ENCODE measurements at regions not wholly inside any gene's neighbourhood (a gene's known extent, or its start where the extent isn't known, plus 50 kb on each side); places are given as distances from the start of the nearest gene placed in this dataset.

GRCh38 chr3:110743202-110743601 is 328.4 kb upstream of the NECTIN3 start:
- no peaks in the 10 kb centered on the region for H4K20me1 ChIP-seq (ENCODE audit: insufficient read depth)
- no peaks in the 10 kb centered on the region for H3F3A ChIP-seq (ENCODE audit: insufficient read depth, low read length, poor library complexity, severe bottlenecking)
- no peak overlapping the region for H3K27ac ChIP-seq (ENCODE audit: low read length)
- peaks cover 3% of the 10 kb centered on the region for H3K9me3 ChIP-seq (ENCODE audit: low read length)
- H3K9ac ChIP-seq (ENCODE audit: low read length): no peak overlapping the region
- no peak overlapping the region for H3K4me2 ChIP-seq (ENCODE audit: low read length)
- TF ChIP-seq EZH2 (IDR thresholded peaks at IDR 0.05; ENCODE audit: borderline replicate concordance, insufficient read depth, low read length, poor library complexity, severe bottlenecking) (no peak), SMC3 (conservative IDR thresholded peaks at IDR 0.05; ENCODE audit: poor library complexity) (no peak), TAF1 (IDR thresholded peaks at IDR 0.05; ENCODE audit: low read depth) (no peak), EP300 (conservative IDR thresholded peaks at IDR 0.05; ENCODE audit: poor library complexity, severe bottlenecking) (no peak), RAD21 (conservative IDR thresholded peaks at IDR 0.05) (no peak), POLR2AphosphoS5 (IDR thresholded peaks at IDR 0.05) (no peak), MXI1 (conservative IDR thresholded peaks at IDR 0.05; ENCODE audit: poor library complexity, severe bottlenecking) (no peak)
- TF ChIP-seq, protein P1, sequence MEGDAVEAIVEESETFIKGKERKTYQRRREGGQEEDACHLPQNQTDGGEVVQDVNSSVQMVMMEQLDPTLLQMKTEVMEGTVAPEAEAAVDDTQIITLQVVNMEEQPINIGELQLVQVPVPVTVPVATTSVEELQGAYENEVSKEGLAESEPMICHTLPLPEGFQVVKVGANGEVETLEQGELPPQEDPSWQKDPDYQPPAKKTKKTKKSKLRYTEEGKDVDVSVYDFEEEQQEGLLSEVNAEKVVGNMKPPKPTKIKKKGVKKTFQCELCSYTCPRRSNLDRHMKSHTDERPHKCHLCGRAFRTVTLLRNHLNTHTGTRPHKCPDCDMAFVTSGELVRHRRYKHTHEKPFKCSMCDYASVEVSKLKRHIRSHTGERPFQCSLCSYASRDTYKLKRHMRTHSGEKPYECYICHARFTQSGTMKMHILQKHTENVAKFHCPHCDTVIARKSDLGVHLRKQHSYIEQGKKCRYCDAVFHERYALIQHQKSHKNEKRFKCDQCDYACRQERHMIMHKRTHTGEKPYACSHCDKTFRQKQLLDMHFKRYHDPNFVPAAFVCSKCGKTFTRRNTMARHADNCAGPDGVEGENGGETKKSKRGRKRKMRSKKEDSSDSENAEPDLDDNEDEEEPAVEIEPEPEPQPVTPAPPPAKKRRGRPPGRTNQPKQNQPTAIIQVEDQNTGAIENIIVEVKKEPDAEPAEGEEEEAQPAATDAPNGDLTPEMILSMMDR (IDR thresholded peaks at IDR 0.05; ENCODE audit: poor library complexity, severe bottlenecking): no peak
- TF ChIP-seq, protein P2, sequence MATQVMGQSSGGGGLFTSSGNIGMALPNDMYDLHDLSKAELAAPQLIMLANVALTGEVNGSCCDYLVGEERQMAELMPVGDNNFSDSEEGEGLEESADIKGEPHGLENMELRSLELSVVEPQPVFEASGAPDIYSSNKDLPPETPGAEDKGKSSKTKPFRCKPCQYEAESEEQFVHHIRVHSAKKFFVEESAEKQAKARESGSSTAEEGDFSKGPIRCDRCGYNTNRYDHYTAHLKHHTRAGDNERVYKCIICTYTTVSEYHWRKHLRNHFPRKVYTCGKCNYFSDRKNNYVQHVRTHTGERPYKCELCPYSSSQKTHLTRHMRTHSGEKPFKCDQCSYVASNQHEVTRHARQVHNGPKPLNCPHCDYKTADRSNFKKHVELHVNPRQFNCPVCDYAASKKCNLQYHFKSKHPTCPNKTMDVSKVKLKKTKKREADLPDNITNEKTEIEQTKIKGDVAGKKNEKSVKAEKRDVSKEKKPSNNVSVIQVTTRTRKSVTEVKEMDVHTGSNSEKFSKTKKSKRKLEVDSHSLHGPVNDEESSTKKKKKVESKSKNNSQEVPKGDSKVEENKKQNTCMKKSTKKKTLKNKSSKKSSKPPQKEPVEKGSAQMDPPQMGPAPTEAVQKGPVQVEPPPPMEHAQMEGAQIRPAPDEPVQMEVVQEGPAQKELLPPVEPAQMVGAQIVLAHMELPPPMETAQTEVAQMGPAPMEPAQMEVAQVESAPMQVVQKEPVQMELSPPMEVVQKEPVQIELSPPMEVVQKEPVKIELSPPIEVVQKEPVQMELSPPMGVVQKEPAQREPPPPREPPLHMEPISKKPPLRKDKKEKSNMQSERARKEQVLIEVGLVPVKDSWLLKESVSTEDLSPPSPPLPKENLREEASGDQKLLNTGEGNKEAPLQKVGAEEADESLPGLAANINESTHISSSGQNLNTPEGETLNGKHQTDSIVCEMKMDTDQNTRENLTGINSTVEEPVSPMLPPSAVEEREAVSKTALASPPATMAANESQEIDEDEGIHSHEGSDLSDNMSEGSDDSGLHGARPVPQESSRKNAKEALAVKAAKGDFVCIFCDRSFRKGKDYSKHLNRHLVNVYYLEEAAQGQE (IDR thresholded peaks at IDR 0.05; ENCODE audit: borderline replicate concordance): no peak
- no peaks in the 10 kb centered on the region for H3K27me3 ChIP-seq (ENCODE audit: insufficient read depth, low read depth, low read length)
- H3K79me2 ChIP-seq (replicated peaks; ENCODE audit: insufficient read depth, low read length): no peaks in the 10 kb centered on the region
- no peaks in the 10 kb centered on the region for H3K36me3 ChIP-seq (ENCODE audit: insufficient read depth, low read length)
- H3K9me2 ChIP-seq (ENCODE audit: insufficient read depth, low read length): no peaks in the 10 kb centered on the region
- no peak overlapping the region for H3K4me3 ChIP-seq (ENCODE audit: low read length)
- H2AFZ ChIP-seq (ENCODE audit: low read depth, low read length): no peak overlapping the region

- H2AFZ ChIP-seq (ENCODE audit: low read depth, low read length): no peak overlapping the region
- TF ChIP-seq MXI1 (conservative IDR thresholded peaks at IDR 0.05; ENCODE audit: poor library complexity, severe bottlenecking) (no peak), SMC3 (conservative IDR thresholded peaks at IDR 0.05; ENCODE audit: poor library complexity) (no peak), RAD21 (conservative IDR thresholded peaks at IDR 0.05) (no peak), EP300 (conservative IDR thresholded peaks at IDR 0.05; ENCODE audit: poor library complexity, severe bottlenecking) (no peak), POLR2AphosphoS5 (IDR thresholded peaks at IDR 0.05) (no peak)
- TF ChIP-seq, protein P2 (IDR thresholded peaks at IDR 0.05; ENCODE audit: borderline replicate concordance): no peak
- TF ChIP-seq, protein P1 (IDR thresholded peaks at IDR 0.05; ENCODE audit: poor library complexity, severe bottlenecking): no peak
- no peak overlapping the region for H3K9ac ChIP-seq (ENCODE audit: low read length)
- H3K4me3 ChIP-seq (ENCODE audit: low read length): no peak overlapping the region
- no peaks in the 10 kb centered on the region for H3K36me3 ChIP-seq (ENCODE audit: insufficient read depth, low read length)
- H4K20me1 ChIP-seq (ENCODE audit: insufficient read depth): no peaks in the 10 kb centered on the region
- peaks cover 3% of the 10 kb centered on the region for H3K9me3 ChIP-seq (ENCODE audit: low read length)
- H3K27me3 ChIP-seq (ENCODE audit: insufficient read depth, low read depth, low read length): no peaks in the 10 kb centered on the region
- no peaks in the 10 kb centered on the region for H3F3A ChIP-seq (ENCODE audit: insufficient read depth, low read length, poor library complexity, severe bottlenecking)
- H3K4me2 ChIP-seq (ENCODE audit: low read length): no peak overlapping the region
- H3K9me2 ChIP-seq (ENCODE audit: insufficient read depth, low read length): no peaks in the 10 kb centered on the region
- H3K27ac ChIP-seq (ENCODE audit: low read length): no peak overlapping the region
- H3K79me2 ChIP-seq (replicated peaks; ENCODE audit: insufficient read depth, low read length): no peaks in the 10 kb centered on the region
Measured at GRCh38 chr3:110743984-110744383, 327.6 kb upstream of the NECTIN3 start.
